ENCODE measurements at regions not wholly inside any gene's neighbourhood (a gene's known extent, or its start where the extent isn't known, plus 50 kb on each side); places are given as distances from the start of the nearest gene placed in this dataset.

GRCh38 chr3:159655202-159655601 lies 333.4 kb upstream of the IL12A start:
- Histone ChIP-seq H3K9me2 (ENCODE audit: insufficient read depth, low read length) (no peaks in the 10 kb centered on the region), H2AFZ (ENCODE audit: low read length) (no peak overlapping the region), H3K79me2 (ENCODE audit: insufficient read depth, low read depth, low read length) (no peaks in the 10 kb centered on the region; the same call in 1 of the 2 replicates), H3K4me1 (ENCODE audit: insufficient read depth, low read length, poor library complexity, severe bottlenecking) (no peaks in the 10 kb centered on the region), H3K36me3 (ENCODE audit: insufficient read depth, low read length) (no peaks in the 10 kb centered on the region), H3K4me2 (ENCODE audit: low read length) (no peak overlapping the region), H3K27ac (ENCODE audit: low read depth, low read length, poor library complexity, severe bottlenecking) (no peak overlapping the region), H3K9me3 (ENCODE audit: low read length) (no peaks in the 10 kb centered on the region), H3K4me3 (ENCODE audit: low read depth, low read length, poor library complexity, severe bottlenecking) (no peak overlapping the region), H4K20me1 (ENCODE audit: insufficient read depth, low read length) (no peaks in the 10 kb centered on the region)
- TF ChIP-seq CTCF (conservative IDR thresholded peaks at IDR 0.05; ENCODE audit: low read length) (no peak), EZH2phosphoT487 (IDR thresholded peaks at IDR 0.05; ENCODE audit: borderline replicate concordance, low read depth, low read length) (no peak)
- POLR2A ChIA-PET = no interaction called here
- DNase-seq (ENCODE audit: low spot score) = no peak
- BruUV-seq (replicated peaks) = no TSS peak
- CTCF ChIA-PET (ENCODE audit: unreplicated experiment) = no interaction called here
- intact Hi-C loops (cut with micrococcal nuclease; ENCODE audit: unreplicated experiment) = no loop called here

DNA sequence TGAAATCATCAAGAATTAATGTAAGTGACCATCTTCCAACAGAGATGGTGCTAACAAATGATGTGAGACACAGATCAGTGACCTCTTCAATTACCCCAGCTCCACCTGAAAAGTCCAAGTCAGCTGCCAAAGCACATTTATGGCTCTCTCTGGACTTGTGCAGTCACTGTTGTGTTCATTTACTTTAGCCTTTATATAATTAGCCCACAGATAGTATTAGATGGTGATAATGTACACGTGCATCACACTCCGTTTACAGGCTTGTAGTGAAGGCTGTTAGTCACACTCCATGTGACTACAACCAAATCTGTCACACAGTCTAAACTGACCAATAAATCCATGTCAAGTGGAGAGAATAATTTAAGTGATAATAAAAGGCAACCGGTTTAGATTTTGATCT lies 331.5 kb upstream of the IL12A start:
- BruUV-seq (replicated peaks) = no TSS peak
- H3K27ac ChIP-seq (ENCODE audit: low read depth, low read length, poor library complexity, severe bottlenecking) = no peak overlapping the region
- TF ChIP-seq EZH2phosphoT487 (IDR thresholded peaks at IDR 0.05; ENCODE audit: borderline replicate concordance, low read depth, low read length) (no peak), CTCF (conservative IDR thresholded peaks at IDR 0.05; ENCODE audit: low read length) (no peak)
- no peaks in the 10 kb centered on the region for H3K4me1 ChIP-seq (ENCODE audit: insufficient read depth, low read length, poor library complexity, severe bottlenecking)
- ChIA-PET POLR2A (no interaction called here), CTCF (ENCODE audit: unreplicated experiment) (no interaction called here)
- intact Hi-C loops (cut with micrococcal nuclease; ENCODE audit: unreplicated experiment) = no loop called here
- no peak overlapping the region for H3K4me3 ChIP-seq (ENCODE audit: low read depth, low read length, poor library complexity, severe bottlenecking)
- H3K9me3 ChIP-seq (ENCODE audit: low read length) = no peaks in the 10 kb centered on the region
- H3K9me2 ChIP-seq (ENCODE audit: insufficient read depth, low read length) = no peaks in the 10 kb centered on the region
- H3K79me2 ChIP-seq (ENCODE audit: insufficient read depth, low read depth, low read length) = no peaks in the 10 kb centered on the region; the same call in 1 of the 2 replicates
- no peak overlapping the region for H2AFZ ChIP-seq (ENCODE audit: low read length)
- no peak for DNase-seq (ENCODE audit: low spot score)
- H3K4me2 ChIP-seq (ENCODE audit: low read length) = no peak overlapping the region
- H3K36me3 ChIP-seq (ENCODE audit: insufficient read depth, low read length) = no peaks in the 10 kb centered on the region
- no peaks in the 10 kb centered on the region for H4K20me1 ChIP-seq (ENCODE audit: insufficient read depth, low read length)

DNA sequence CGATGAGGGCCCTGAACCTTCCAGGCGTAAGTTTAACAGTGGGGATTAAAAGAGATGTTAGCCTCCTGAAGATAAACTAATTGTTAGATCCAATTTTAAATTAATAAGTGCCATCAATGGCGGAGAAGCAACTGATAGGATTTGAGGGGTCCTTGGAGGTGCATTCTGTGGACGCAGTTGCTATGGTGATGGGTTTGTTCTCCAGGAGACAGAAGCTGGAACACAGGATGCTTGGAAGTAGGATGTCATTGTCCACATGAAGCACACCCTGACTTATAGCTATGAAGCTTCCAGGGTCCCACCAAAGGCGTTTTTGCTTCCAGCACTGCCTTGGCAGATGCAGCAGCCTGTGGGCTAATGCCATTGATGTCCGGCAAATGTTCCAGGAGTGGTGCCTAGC lies 331.0 kb upstream of the IL12A start:
- Histone ChIP-seq H3K79me2 (ENCODE audit: insufficient read depth, low read depth, low read length) (no peaks in the 10 kb centered on the region), H3K9me2 (ENCODE audit: insufficient read depth, low read length) (no peaks in the 10 kb centered on the region), H4K20me1 (ENCODE audit: insufficient read depth, low read length) (no peaks in the 10 kb centered on the region), H3K4me1 (ENCODE audit: insufficient read depth, low read length, poor library complexity, severe bottlenecking) (no peaks in the 10 kb centered on the region), H2AFZ (ENCODE audit: low read length) (no peak overlapping the region), H3K4me2 (ENCODE audit: low read length) (no peak overlapping the region), H3K9me3 (ENCODE audit: low read length) (no peaks in the 10 kb centered on the region), H3K4me3 (ENCODE audit: low read depth, low read length, poor library complexity, severe bottlenecking) (no peak overlapping the region), H3K36me3 (ENCODE audit: insufficient read depth, low read length) (no peaks in the 10 kb centered on the region), H3K27ac (ENCODE audit: low read depth, low read length, poor library complexity, severe bottlenecking) (no peak overlapping the region)
- TF ChIP-seq CTCF (conservative IDR thresholded peaks at IDR 0.05; ENCODE audit: low read length) (no peak), EZH2phosphoT487 (IDR thresholded peaks at IDR 0.05; ENCODE audit: borderline replicate concordance, low read depth, low read length) (no peak)
- intact Hi-C loops (cut with micrococcal nuclease; ENCODE audit: unreplicated experiment) = no loop called here
- ChIA-PET CTCF (ENCODE audit: unreplicated experiment) (no interaction called here), POLR2A (no interaction called here)
- DNase-seq (ENCODE audit: low spot score) = no peak
- BruUV-seq (replicated peaks) = no TSS peak

Data from OCI-LY7 (cell line).